GM10266 (cell line): ENCODE measurements at regions not wholly inside any gene's neighbourhood (a gene's known extent, or its start where the extent isn't known, plus 50 kb on each side); places are given as distances from the start of the nearest gene placed in this dataset.
"Not testable (repeated sequence)": the region's sequence is repeated elsewhere in the genome, so short reads cannot be mapped to it uniquely, and the experiment has no call there.

Source experiments
- DNase-seq: peaks from one replicate; pipeline ENCODE4 v3.0.0; 2012; ENCODE audit errors: extremely low spot score
- TF ChIP-seq, protein P1 (sequence below): IDR thresholded peaks from 2 replicates; pipeline ENCODE4 v1.5.1; 2012; ENCODE audit warnings: mild to moderate bottlenecking, low read depth; ENCODE audit not compliant: control insufficient read depth, insufficient read depth; ENCODE audit errors: missing control alignments

DNA sequence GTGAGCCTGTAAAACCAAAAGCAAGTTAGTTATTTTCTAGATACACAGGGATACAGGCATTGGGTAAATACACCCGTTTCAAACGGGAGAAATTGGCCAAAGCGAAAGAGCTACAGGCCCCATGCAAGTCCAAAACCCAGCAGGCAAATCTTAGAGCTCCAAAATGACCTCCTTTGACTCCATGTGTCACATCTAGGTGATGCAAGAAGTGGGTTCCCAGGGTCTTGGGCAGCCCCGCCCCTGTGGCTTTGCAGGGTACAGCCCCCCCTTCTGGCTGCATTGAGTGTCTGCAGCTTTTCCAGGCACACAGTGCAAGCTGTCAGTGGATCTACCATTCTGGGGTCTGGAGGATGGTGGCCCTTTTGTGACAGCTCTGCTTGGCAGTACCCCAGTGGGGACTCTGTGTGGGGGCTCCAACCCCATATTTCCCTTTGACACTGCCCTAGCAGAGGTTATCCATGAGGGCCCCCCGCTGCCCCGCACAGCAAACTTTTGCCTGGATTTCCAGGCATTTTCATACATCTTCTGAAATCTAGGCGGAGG lies 1367.6 kb downstream of the CDH12 start:
- not testable (repeated sequence) for DNase-seq
- TF ChIP-seq, protein P1, sequence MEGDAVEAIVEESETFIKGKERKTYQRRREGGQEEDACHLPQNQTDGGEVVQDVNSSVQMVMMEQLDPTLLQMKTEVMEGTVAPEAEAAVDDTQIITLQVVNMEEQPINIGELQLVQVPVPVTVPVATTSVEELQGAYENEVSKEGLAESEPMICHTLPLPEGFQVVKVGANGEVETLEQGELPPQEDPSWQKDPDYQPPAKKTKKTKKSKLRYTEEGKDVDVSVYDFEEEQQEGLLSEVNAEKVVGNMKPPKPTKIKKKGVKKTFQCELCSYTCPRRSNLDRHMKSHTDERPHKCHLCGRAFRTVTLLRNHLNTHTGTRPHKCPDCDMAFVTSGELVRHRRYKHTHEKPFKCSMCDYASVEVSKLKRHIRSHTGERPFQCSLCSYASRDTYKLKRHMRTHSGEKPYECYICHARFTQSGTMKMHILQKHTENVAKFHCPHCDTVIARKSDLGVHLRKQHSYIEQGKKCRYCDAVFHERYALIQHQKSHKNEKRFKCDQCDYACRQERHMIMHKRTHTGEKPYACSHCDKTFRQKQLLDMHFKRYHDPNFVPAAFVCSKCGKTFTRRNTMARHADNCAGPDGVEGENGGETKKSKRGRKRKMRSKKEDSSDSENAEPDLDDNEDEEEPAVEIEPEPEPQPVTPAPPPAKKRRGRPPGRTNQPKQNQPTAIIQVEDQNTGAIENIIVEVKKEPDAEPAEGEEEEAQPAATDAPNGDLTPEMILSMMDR: peak; percentile 43

DNA sequence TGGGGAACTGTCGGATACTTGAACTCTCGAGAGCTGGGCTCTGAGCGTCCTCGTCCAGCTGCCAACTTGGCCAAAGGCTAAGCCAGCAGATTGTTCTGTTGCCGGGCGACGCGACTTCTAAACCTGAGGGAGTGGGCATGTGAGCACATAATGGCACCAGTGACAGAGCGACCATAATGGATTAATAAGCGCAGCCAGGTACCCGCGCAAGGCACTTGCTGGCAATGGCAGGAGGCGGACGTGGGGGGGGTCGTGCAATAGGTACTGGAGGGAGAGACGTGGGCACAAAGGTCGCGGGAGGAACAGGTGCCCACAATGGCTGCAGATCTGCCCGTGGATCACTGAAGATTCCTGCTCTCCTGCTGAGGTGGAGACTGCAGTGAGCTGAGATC lies 1368.7 kb downstream of the CDH12 start:
- DNase-seq: not testable (repeated sequence)

DNA sequence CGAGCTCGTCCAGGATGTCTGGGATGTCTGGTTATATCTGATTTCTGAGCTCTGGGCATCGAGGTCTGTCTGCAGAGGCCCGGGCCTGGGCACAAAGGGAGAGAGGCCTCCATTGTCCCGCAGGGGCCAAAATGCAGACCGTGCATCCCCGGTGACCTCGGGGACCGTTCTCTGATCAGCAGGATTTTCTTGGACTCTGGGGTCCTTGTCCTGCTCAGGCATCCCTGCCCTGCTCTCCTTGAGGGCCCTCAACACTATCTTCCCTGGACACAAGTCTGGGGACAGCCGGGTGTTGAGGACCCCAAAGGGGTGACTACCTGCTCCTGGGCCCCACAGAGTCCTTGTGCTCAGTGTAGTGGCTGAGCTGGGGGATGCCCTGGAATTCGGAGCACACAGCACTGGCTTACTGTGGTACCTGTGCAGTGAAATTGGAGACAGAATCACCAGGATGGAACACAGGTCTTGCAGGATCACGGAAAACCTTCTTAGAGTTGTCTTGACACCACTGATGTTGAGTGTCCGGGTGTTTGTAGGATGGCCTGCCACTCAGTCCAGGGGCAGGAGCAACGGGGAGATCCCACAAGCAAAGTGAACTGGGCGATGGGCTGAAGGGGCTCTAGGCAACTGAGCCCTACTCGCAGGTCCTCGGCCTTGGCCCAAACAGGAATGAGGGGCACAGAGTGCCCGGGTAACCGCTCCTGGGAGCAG lies 1369.2 kb downstream of the CDH12 start:
- DNase-seq: not testable (repeated sequence)

DNA sequence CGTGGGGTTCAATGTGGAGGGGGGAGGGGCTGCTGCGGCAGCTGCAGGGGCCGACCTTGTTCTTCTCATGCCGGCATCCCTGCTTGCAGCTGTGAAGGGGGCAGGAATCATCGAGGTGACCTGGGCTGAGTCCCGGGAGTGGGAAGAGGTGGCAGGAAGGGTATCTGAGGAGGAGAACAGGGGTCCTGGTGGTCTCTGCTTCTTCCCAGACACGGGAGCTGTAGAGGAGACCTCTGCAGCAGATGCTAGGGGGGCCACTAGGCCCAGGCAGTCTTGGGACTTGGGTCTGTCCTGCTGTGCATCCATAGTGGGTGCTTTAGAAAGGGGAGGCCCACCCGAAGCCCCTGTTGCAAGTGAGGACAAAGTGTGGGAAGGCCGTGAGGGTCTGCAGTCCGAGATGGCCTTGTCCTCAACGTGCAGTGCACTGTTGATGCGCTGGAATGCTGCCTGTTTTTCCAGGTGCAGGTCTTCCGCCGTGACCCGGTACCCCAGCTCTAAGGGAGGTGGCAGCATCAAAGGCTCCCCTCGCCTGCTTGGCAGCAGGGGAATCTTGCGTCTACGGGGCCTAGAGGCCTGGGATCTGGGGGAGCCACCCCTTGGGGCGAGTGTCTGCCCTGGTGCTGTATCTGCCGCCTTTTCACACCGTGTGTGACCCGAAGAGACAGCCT lies 1370.0 kb downstream of the CDH12 start:
- DNase-seq: not testable (repeated sequence)

DNA sequence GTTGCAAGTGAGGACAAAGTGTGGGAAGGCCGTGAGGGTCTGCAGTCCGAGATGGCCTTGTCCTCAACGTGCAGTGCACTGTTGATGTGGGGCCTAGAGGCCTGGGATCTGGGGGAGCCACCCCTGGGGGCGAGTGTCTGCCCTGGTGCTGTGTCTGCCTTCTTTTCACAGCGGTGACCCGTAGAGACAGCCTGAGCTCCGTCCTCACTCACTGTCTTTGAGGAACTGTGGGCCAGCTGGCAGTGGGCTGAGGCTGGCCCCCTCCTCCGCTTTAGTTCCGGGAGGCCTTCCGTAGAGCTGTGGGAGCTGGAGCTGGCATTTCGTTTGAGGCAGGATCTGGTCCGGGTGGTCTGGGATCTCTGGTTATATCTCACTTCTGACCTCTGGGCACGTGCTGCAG lies 1370.6 kb downstream of the CDH12 start:
- not testable (repeated sequence) for DNase-seq

DNA sequence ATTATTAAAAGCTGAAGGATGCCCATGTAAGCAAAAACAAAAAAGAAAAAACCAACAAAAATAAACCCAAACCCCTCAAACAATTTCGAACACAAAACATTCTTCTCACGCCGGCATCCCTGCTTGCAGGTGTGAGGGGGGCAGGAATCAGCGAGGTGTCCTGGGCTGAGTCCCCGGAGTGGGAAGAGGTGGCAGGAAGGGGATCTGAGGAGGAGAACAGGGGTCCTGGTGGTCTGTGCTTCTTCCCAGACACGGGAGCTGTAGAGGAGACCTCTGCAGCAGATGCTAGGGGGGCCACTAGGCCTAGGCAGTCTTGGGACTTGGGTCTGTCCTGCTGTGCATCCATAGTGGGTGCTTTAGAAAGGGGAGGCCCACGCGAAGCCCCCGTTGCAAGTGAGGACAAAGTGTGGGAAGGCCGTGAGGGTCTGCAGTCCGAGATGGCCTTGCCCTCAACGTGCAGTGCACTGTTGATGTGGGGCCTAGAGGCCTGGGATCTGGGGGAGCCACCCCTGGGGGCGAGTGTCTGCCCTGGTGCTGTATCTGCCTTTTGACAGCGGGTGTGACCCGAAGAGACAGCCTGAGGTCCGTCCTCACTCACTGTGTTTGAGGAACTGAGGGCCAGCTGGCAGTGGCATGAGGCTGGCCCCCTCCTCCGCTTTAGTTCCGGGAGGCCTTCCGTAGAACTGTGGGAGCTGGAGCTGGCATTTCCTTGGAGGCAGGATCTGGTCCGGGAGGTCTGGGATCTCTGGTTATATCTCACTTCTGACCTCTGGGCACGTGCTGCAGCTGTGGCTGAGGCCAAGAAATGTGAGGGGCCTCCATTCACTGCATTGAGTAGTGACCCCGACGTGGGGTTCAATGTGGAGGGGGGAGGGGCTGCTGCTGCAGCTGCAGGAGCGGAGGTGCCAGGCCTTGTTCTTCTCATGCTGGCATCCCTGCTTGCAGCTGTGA lies 1371.5 kb downstream of the CDH12 start:
- DNase-seq: not testable (repeated sequence)

DNA sequence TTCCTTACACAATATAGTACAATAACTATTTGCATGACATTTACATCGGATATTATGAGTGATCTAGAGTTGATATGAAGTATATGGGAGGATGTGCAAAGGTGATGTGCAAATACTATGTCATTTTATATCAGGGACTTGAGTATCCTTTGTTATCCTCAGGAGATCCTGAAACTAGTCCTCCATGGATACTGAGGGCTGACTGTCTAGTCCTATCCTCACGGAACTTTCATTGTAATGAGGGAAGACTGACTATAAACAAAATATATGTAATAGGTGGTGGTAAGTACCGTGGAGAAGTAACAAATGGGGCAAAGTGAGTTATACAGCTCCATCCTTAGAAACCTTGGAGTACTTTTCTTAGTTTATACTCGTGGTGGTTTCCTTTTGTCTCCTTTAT lies 1373.1 kb downstream of the CDH12 start:
- DNase-seq: peak; percentile 3

DNA sequence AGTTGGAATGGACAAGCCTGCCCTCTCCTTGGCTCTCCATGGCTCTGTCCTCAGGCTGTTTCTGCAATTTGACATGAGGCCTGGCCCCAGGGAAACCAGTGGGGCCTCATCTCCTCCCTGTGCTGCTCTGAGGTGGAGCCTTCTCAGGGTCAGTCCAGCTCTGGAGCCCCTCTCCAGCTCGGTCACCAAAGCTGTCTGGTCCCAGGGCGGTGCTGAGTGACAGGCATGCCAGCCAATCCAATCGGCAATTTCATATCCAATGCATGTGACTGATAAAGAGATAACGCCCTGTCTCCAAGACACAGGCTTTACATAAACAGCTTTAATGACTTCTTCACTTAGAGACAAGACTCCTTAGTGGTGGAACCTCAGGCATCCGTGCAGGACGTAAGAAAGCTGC lies 1379.2 kb downstream of the CDH12 start:
- peak; percentile 1 for DNase-seq

DNA sequence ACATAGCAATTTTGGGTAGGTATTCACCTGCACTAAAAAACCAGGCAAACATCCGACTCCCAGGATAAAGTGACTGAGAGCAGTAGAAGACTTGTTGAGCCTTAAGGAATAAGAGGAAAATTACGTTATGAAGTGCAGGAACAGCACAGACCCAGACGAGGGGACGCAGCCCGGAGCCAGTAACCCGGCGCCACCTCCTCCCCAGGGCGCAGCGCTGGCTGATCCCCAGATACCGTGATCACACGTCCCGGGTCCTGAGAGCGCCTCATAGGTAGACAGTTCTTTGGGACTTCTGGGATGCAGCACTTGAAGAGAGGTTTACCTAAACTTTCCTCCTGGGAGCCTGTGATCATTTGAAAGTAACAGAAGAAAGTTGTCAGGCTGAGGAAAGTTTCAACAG lies 1379.7 kb downstream of the CDH12 start:
- DNase-seq: not testable (repeated sequence)

DNA sequence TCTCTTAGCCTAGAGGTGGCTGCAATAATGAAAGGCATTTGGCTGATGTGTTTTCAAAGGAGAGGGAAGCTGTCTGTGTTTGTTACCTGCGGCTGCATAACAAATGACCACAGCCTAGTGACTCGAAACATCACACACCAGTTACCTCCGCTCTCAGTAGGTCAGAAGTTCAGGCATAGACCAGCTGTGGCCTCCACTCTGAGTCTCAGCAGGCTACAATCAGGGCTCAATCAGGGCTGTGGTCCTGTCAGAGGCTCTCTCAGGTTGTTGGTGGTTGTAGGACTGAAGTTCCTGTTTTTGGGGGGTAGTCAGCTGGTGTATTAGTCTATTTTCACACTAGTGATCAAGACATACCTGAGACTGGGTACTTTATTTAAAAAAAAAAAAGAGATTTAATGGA lies 1381.5 kb downstream of the CDH12 start:
- not testable (repeated sequence) for DNase-seq

DNA sequence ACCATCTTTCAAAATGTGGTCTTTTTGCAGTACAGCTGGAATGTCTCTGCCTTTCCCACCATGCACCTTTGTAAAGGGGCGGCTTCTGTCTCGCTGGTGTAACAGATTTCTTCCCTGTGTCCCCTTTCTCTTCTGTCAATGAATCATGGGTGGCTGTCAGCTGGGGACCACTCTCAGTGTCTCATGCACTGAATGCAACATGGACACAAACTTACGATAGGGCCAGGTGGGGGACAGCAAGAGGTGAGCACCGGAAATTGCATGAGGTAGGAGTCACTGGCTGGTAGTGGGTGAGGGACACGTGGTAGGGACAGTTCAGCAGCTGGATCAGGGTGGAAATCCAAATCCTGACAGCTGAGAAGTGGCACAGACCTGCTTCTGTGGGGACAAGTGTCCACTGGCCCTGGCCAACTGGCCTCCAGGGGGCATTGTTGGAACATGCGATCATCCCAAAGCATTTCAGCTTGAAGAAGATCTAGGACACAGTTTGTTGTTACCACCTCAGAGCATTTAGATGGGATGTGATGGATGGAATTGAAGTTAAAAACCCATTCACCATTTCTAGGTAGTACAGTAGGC lies 1383.5 kb downstream of the CDH12 start:
- not testable (repeated sequence) for DNase-seq
- TF ChIP-seq, protein P1: peak; percentile 33

DNA sequence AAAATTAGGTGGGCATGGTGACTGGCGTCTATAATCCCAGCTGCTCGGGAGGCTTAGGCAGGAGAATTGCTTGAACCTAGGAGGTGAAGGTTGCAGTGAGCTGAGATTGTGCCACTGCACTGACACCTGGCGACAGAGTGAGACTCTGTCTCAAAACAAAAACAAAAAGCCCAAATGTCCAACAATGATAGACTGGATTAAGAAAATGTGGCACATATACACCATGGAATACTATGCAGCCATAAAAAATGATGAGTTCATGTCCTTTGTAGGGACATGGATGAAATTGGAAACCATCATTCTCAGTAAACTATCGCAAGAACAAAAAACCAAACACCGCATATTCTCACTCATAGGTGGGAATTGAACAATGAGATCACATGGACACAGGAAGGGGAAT lies 1385.6 kb downstream of the CDH12 start:
- DNase-seq: not testable (repeated sequence)

DNA sequence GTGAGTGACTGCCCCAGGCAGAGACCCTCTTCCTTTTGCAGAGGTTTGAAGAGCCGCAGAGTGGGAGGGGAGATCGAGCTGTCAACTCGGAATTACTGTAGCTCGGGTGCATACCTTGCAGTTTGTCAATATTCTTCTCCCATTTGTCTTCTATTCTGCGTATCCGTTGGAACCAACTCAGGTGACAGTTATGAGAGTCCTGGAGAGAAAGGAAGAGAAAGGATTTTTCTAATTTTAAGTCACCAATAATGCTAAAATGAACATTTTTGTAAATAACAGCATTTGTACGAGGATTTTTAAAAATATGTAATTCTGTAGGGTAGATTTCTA lies 1393.4 kb downstream of the CDH12 start:
- not testable (repeated sequence) for DNase-seq
